VCaP (cell line): ENCODE measurements at regions not wholly inside any gene's neighbourhood (a gene's known extent, or its start where the extent isn't known, plus 50 kb on each side); places are given as distances from the start of the nearest gene placed in this dataset.

ENCODE experiments used
- H3K27ac ChIP-seq: fragments of 450-650 bp; 2 replicates; pipeline ENCODE4 v1.5.1; 2017
- TF ChIP-seq, protein P1 (sequence below): fragments of 450-650 bp; conservative IDR thresholded peaks from 2 replicates; pipeline ENCODE4 v1.5.1; 2017; ENCODE audit warnings: mild to moderate bottlenecking, moderate library complexity

- TF ChIP-seq, protein P1, sequence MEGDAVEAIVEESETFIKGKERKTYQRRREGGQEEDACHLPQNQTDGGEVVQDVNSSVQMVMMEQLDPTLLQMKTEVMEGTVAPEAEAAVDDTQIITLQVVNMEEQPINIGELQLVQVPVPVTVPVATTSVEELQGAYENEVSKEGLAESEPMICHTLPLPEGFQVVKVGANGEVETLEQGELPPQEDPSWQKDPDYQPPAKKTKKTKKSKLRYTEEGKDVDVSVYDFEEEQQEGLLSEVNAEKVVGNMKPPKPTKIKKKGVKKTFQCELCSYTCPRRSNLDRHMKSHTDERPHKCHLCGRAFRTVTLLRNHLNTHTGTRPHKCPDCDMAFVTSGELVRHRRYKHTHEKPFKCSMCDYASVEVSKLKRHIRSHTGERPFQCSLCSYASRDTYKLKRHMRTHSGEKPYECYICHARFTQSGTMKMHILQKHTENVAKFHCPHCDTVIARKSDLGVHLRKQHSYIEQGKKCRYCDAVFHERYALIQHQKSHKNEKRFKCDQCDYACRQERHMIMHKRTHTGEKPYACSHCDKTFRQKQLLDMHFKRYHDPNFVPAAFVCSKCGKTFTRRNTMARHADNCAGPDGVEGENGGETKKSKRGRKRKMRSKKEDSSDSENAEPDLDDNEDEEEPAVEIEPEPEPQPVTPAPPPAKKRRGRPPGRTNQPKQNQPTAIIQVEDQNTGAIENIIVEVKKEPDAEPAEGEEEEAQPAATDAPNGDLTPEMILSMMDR, result no peak
Observed at GRCh38 chrX:113726009-113726408, 857.9 kb upstream of the HTR2C start.

GRCh38 chrX:113699939-113700338, 859.3 kb upstream of the AMOT start:
- TF ChIP-seq, protein P1, result no peak
- no peak overlapping the region for H3K27ac ChIP-seq

More at GRCh38 chrX:113726009-113726408, 857.9 kb upstream of the HTR2C start:
- no peak overlapping the region for H3K27ac ChIP-seq

- TF ChIP-seq, protein P1, result no peak
- H3K27ac ChIP-seq, result no peak overlapping the region
Observed at GRCh38 chrX:113675278-113675677, 834.6 kb upstream of the AMOT start.

- TF ChIP-seq, protein P1, result no peak
- no peak overlapping the region for H3K27ac ChIP-seq
Observed at GRCh38 chrX:113651306-113651705, 810.7 kb upstream of the AMOT start.

DNA sequence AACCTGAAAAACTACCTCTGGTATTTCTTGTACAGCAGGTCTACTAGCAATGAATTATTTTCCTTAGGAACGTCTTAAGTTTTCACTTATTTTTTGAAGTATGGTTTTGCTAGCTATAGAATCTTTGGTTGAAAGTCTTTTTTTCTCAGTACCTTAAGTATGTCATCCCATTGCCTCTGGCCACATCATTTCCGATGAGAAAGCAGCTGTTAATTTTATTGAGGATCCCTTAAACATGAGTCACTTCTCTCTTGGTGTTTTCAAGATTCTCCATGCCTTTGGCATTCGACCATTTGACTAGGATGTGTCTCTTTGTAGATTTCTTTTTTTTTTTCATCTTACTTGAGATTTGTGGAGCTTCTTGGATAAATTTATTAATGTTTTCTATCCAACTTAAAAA, 803.8 kb upstream of the AMOT start:
- H3K27ac ChIP-seq, result no peak overlapping the region
- TF ChIP-seq, protein P1, result no peak

DNA sequence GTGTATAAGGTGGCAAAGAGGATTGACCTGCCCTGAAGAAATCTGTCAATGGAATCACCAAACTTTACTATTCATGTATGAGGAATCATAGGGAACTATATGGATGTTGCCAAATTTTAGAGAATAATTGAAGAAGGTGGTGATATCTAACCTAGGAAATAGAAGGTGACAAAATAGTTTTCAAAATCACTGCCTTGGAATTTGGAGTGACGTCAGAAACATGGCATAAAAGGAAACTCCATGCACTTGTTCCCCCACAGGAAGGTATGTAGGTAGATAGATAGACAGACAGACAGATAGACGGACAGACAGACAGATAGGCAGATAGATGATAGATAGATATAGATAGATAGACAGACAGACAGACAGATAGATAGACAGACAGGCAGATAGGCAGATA, 793.9 kb upstream of the AMOT start:
- TF ChIP-seq, protein P1, result no peak

GRCh38 chrX:113629326-113629725, 788.7 kb upstream of the AMOT start:
- TF ChIP-seq, protein P1, result no peak
- no peak overlapping the region for H3K27ac ChIP-seq

More for the DNA sequence above, 793.9 kb upstream of the AMOT start:
- no peak overlapping the region for H3K27ac ChIP-seq
